HG03378 (cell line): ENCODE measurements at regions not wholly inside any gene's neighbourhood (a gene's known extent, or its start where the extent isn't known, plus 50 kb on each side); places are given as distances from the start of the nearest gene placed in this dataset.
"Not testable (repeated sequence)": the region's sequence is repeated elsewhere in the genome, so short reads cannot be mapped to it uniquely, and the experiment has no call there.

ENCODE experiments used
- ATAC-seq: cut with Tn5 transposase; IDR thresholded peaks from one replicate; pipeline ENCODE4 v1.9.1; 2021; ENCODE audit warnings: mild to moderate bottlenecking, moderate library complexity; ENCODE audit not compliant: unreplicated experiment

- ATAC-seq: no peak
These were observed 127.2 kb upstream of the SLIT2 start for GRCh38 chr4:20124317-20125026.

GRCh38 chr4:20122198-20122988 is 129.3 kb upstream of the SLIT2 start:
- ATAC-seq: no peak

GRCh38 chr4:20119141-20119540 is 132.6 kb upstream of the SLIT2 start:
- ATAC-seq: no peak

- no peak for ATAC-seq
These were observed 142.3 kb upstream of the SLIT2 start for GRCh38 chr4:20109391-20109790.

GRCh38 chr4:20106921-20107320 is 144.8 kb upstream of the SLIT2 start:
- no peak for ATAC-seq

- no peak for ATAC-seq
These were observed 149.9 kb upstream of the SLIT2 start for GRCh38 chr4:20101831-20102230.

- no peak for ATAC-seq
These were observed 154.8 kb upstream of the SLIT2 start for GRCh38 chr4:20096911-20097310.

GRCh38 chr4:20095805-20096541 is 155.7 kb upstream of the SLIT2 start:
- no peak for ATAC-seq

GRCh38 chr4:20091781-20092180 is 159.9 kb upstream of the SLIT2 start:
- no peak for ATAC-seq

- no peak for ATAC-seq
These were observed 164.2 kb upstream of the SLIT2 start for GRCh38 chr4:20087522-20087911.

- ATAC-seq: no peak
These were observed 164.7 kb upstream of the SLIT2 start for GRCh38 chr4:20086799-20087521.

- ATAC-seq: no peak
These were observed 165.5 kb upstream of the SLIT2 start for GRCh38 chr4:20086067-20086798.

GRCh38 chr4:20085653-20086052 is 166.1 kb upstream of the SLIT2 start:
- no peak for ATAC-seq

- ATAC-seq: no peak
These were observed 166.5 kb upstream of the SLIT2 start for GRCh38 chr4:20085156-20085555.

GRCh38 chr4:20084488-20084887 is 167.2 kb upstream of the SLIT2 start:
- ATAC-seq: no peak

- no peak for ATAC-seq
These were observed 173.1 kb upstream of the SLIT2 start for GRCh38 chr4:20078644-20079043.

GRCh38 chr4:20075248-20075871 is 176.3 kb upstream of the SLIT2 start:
- no peak for ATAC-seq

- no peak for ATAC-seq
These were observed 177.3 kb upstream of the SLIT2 start for GRCh38 chr4:20074450-20074849.

GRCh38 chr4:20065952-20066351 is 185.8 kb upstream of the SLIT2 start:
- no peak for ATAC-seq

- ATAC-seq: not testable (repeated sequence)
These were observed 188.8 kb upstream of the SLIT2 start for GRCh38 chr4:20062857-20063256.
